H9 (cell line): ENCODE measurements at regions not wholly inside any gene's neighbourhood (a gene's known extent, or its start where the extent isn't known, plus 50 kb on each side); places are given as distances from the start of the nearest gene placed in this dataset.

Experiments
- DNase-seq: peaks from one replicate; pipeline ENCODE4 v3.0.0-alpha.2; 2017
- H2AFZ ChIP-seq: one replicate; pipeline ENCODE4 v1.6.1; 2013; ENCODE audit warnings: mild to moderate bottlenecking, low read length, control low read depth, moderate library complexity
- H2AK5ac ChIP-seq: 2 replicates; pipeline ENCODE4 v1.6.1; 2013; ENCODE audit warnings: low read length, control low read depth, mixed read lengths; ENCODE audit not compliant: insufficient read length
- H2BK120ac ChIP-seq: one replicate; pipeline ENCODE4 v1.6.1; 2013; ENCODE audit warnings: low read depth, mild to moderate bottlenecking, low read length, control low read depth, inconsistent platforms; ENCODE audit not compliant: poor library complexity, severe bottlenecking
- H2BK12ac ChIP-seq: 2 replicates; pipeline ENCODE4 v1.6.1; 2013; ENCODE audit warnings: low read length, control low read depth, mixed read lengths, low read depth; ENCODE audit not compliant: insufficient read length
- H2BK15ac ChIP-seq: 2 replicates; pipeline ENCODE4 v1.6.1; 2013; ENCODE audit warnings: low read depth, low read length, control low read depth
- H2BK20ac ChIP-seq: one replicate; pipeline ENCODE4 v1.6.1; 2013; ENCODE audit warnings: low read depth, mild to moderate bottlenecking, low read length, control low read depth, inconsistent platforms; ENCODE audit not compliant: poor library complexity, severe bottlenecking
- H2BK5ac ChIP-seq: 2 replicates; pipeline ENCODE4 v1.6.1; 2013; ENCODE audit warnings: low read length, control low read depth, mixed read lengths; ENCODE audit not compliant: insufficient read length
- H3K14ac ChIP-seq: 2 replicates; pipeline ENCODE4 v1.6.1; 2013; ENCODE audit warnings: low read length, control low read depth; ENCODE audit not compliant: insufficient read depth
- H3K18ac ChIP-seq: 2 replicates; pipeline ENCODE4 v1.6.1; 2013; ENCODE audit warnings: low read depth, mild to moderate bottlenecking, mixed read lengths, low read length, control low read depth; ENCODE audit not compliant: insufficient read length
- H3K23ac ChIP-seq: 2 replicates; pipeline ENCODE4 v1.6.1; 2013; ENCODE audit warnings: low read length, control low read depth, mixed read lengths, low read depth; ENCODE audit not compliant: insufficient read length
- H3K23me2 ChIP-seq: 2 replicates; pipeline ENCODE4 v1.6.1; 2013; ENCODE audit warnings: low read depth, mild to moderate bottlenecking, mixed read lengths, low read length, control low read depth; ENCODE audit not compliant: insufficient read length, poor library complexity, severe bottlenecking
- H3K27ac ChIP-seq: 2 replicates; pipeline ENCODE4 v1.5.1; 2013; ENCODE audit warnings: low read length, control low read depth, mixed read lengths, low read depth; ENCODE audit not compliant: insufficient read length
- H3K27me3 ChIP-seq: 2 replicates; pipeline ENCODE4 v1.6.1; 2013; ENCODE audit warnings: low read length, control low read depth, inconsistent platforms; ENCODE audit not compliant: insufficient read depth
- H3K4ac ChIP-seq: 2 replicates; pipeline ENCODE4 v1.6.1; 2013; ENCODE audit warnings: low read depth, mild to moderate bottlenecking, control low read depth, inconsistent platforms, low read length, moderate library complexity
- H3K4me1 ChIP-seq: 2 replicates; pipeline ENCODE4 v1.6.1; 2013; ENCODE audit warnings: low read length, control low read depth, inconsistent platforms; ENCODE audit not compliant: insufficient read depth
- H3K4me2 ChIP-seq: 2 replicates; pipeline ENCODE4 v1.6.1; 2013; ENCODE audit warnings: low read length, control low read depth, mixed read lengths; ENCODE audit not compliant: insufficient read length, insufficient read depth
- H3K56ac ChIP-seq: 2 replicates; pipeline ENCODE4 v1.6.1; 2013; ENCODE audit warnings: low read depth, mild to moderate bottlenecking, mixed read lengths, low read length, control low read depth; ENCODE audit not compliant: insufficient read length
- H3K79me1 ChIP-seq: 2 replicates; pipeline ENCODE4 v1.6.1; 2013; ENCODE audit warnings: low read depth, mild to moderate bottlenecking, moderate library complexity, low read length, control low read depth, inconsistent platforms; ENCODE audit not compliant: insufficient read depth, poor library complexity, severe bottlenecking
- H3K79me2 ChIP-seq: 2 replicates; pipeline ENCODE4 v1.6.1; 2013; ENCODE audit warnings: low read length, control low read depth, inconsistent platforms; ENCODE audit not compliant: insufficient read depth
- H3K9ac ChIP-seq: 2 replicates; pipeline ENCODE4 v1.6.1; 2013; ENCODE audit warnings: low read length, control low read depth, mixed read lengths; ENCODE audit not compliant: insufficient read length; ENCODE audit errors: extremely low read depth
- H3K9me3 ChIP-seq: one replicate; pipeline ENCODE4 v1.6.1; 2013; ENCODE audit warnings: low read depth, low read length, inconsistent platforms; ENCODE audit not compliant: control insufficient read depth
- H3T11ph ChIP-seq: one replicate; pipeline ENCODE4 v1.6.1; 2013; ENCODE audit warnings: mild to moderate bottlenecking, low read length, control low read depth, inconsistent platforms
- H4K20me1 ChIP-seq: one replicate; pipeline ENCODE4 v1.6.1; 2013; ENCODE audit not compliant: control insufficient read depth, insufficient read length, insufficient read depth
- H4K5ac ChIP-seq: 2 replicates; pipeline ENCODE4 v1.6.1; 2013; ENCODE audit warnings: low read depth, mild to moderate bottlenecking, mixed read lengths, low read length, control low read depth; ENCODE audit not compliant: insufficient read length
- H4K8ac ChIP-seq: replicated peaks from 2 replicates; pipeline ENCODE4 v1.6.1; 2013; ENCODE audit warnings: low read length, control low read depth, mixed read lengths, low read depth; ENCODE audit not compliant: insufficient read length
- H4K91ac ChIP-seq: 2 replicates; pipeline ENCODE4 v1.6.1; 2013; ENCODE audit warnings: low read depth, mild to moderate bottlenecking, moderate library complexity, mixed read lengths, low read length, control low read depth; ENCODE audit not compliant: insufficient read length
- H3K27ac Mint-ChIP-seq, 3 experiments: 2 replicates in 2 of 3; 3 replicates in 1 of 3; pipeline ENCODE4 v1.8.0; 2020 to 2021; ENCODE audit warnings: mixed read lengths in 3 of 3, mild to moderate bottlenecking in 1 of 3, moderate library complexity in 1 of 3
- H3K27me3 Mint-ChIP-seq: 2 replicates; pipeline ENCODE4 v1.8.0; 2021; ENCODE audit warnings: low read depth, mild to moderate bottlenecking, moderate library complexity, mixed read lengths
- H3K36me3 Mint-ChIP-seq, 3 experiments: 2 replicates in 2 of 3; 3 replicates in 1 of 3; pipeline ENCODE4 v1.8.0; 2020 to 2021; ENCODE audit warnings: low read depth in 3 of 3, mixed read lengths in 3 of 3; ENCODE audit not compliant: insufficient read depth in 1 of 3
- H3K4me1 Mint-ChIP-seq, 2 experiments: 2 replicates each; pipeline ENCODE4 v1.8.0; 2020; ENCODE audit warnings: mixed read lengths in 2 of 2
- H3K4me3 Mint-ChIP-seq, 2 experiments: 2 replicates in 1 of 2; 3 replicates in 1 of 2; pipeline ENCODE4 v1.8.0; 2020 to 2021; ENCODE audit warnings: mild to moderate bottlenecking in 2 of 2, mixed read lengths in 2 of 2, moderate library complexity in 1 of 2
- H3K9me3 Mint-ChIP-seq, 2 experiments: 2 replicates in 1 of 2; 3 replicates in 1 of 2; pipeline ENCODE4 v1.8.0; 2020; ENCODE audit warnings: mild to moderate bottlenecking in 2 of 2, mixed read lengths in 2 of 2, moderate library complexity in 1 of 2
- WGBS: extraction: QIAGEN DNeasy Blood & Tissue Kit; methylation state at CpG from one replicate; pipeline ENCODE4 v1.1.7; 2013; ENCODE audit warnings: missing lambda C conversion rate, low lambda C conversion rate, mixed read lengths; ENCODE audit not compliant: insufficient read length; ENCODE audit errors: extremely low coverage; 5-methylcytosine and 5-hydroxymethylcytosine counted together
- TF ChIP-seq, protein P1 (sequence below): fragments of 200-600 bp; sonication (generic); conservative IDR thresholded peaks from 3 replicates; pipeline ENCODE4 v1.8.0; 2021; ENCODE audit warnings: antibody characterized with exemption, mild to moderate bottlenecking

DNA sequence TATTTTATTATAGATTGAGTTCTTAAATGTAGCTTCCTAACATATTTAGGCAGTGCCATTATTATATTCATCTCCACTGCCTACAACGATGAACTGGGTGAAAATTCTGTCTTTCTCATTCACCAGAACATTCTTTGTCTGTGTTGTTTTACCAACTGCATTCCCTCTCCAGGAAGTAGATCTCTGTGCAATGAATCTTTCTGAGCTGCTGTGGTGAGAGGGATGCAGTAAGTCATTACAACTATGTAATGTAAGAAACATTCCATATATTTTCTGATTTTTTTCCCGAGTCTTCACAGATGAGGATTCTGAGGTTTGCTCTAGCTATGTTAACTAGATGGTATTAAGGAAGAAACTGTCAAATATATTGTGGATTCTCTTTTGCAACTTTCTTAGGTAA is 811.9 kb upstream of the PCDH7 start:
- no peak overlapping the region for H2AK5ac ChIP-seq
- WGBS = no CpG with 5 or more reads among the region's 2 CpGs
- Mint-ChIP-seq H3K36me3 (peaks cover 3 to 22% (median 8%) of the 10 kb centered on the region in 3 experiments; a peak in 4 of 7 replicates), H3K27me3 (no peaks in the 10 kb centered on the region), H3K27ac (no peak overlapping the region), H3K9me3 (peaks cover 7 to 13% of the 10 kb centered on the region in 2 experiments; a peak in 3 of 5 replicates), H3K4me1 (no peaks in the 10 kb centered on the region), H3K4me3 (no peak overlapping the region)
- no peak overlapping the region for H2BK20ac ChIP-seq
- no peak for DNase-seq
- no peaks in the 10 kb centered on the region for H3K79me2 ChIP-seq
- no peak overlapping the region for H2BK15ac ChIP-seq
- H4K20me1 ChIP-seq = no peaks in the 10 kb centered on the region
- H3K4me1 ChIP-seq = no peaks in the 10 kb centered on the region
- H3K4ac ChIP-seq = no peak overlapping the region
- H3K79me1 ChIP-seq = no peaks in the 10 kb centered on the region
- H3K27ac ChIP-seq = no peak overlapping the region
- no peak overlapping the region for H3T11ph ChIP-seq
- H3K9me3 ChIP-seq = no peaks in the 10 kb centered on the region
- H2BK120ac ChIP-seq = no peak overlapping the region
- no peak overlapping the region for H3K4me2 ChIP-seq
- H3K9ac ChIP-seq = no peak overlapping the region
- no peak overlapping the region for H2AFZ ChIP-seq
- H3K23ac ChIP-seq = no peak overlapping the region
- no peak overlapping the region for H2BK5ac ChIP-seq
- H3K27me3 ChIP-seq = no peaks in the 10 kb centered on the region
- TF ChIP-seq, protein P1, sequence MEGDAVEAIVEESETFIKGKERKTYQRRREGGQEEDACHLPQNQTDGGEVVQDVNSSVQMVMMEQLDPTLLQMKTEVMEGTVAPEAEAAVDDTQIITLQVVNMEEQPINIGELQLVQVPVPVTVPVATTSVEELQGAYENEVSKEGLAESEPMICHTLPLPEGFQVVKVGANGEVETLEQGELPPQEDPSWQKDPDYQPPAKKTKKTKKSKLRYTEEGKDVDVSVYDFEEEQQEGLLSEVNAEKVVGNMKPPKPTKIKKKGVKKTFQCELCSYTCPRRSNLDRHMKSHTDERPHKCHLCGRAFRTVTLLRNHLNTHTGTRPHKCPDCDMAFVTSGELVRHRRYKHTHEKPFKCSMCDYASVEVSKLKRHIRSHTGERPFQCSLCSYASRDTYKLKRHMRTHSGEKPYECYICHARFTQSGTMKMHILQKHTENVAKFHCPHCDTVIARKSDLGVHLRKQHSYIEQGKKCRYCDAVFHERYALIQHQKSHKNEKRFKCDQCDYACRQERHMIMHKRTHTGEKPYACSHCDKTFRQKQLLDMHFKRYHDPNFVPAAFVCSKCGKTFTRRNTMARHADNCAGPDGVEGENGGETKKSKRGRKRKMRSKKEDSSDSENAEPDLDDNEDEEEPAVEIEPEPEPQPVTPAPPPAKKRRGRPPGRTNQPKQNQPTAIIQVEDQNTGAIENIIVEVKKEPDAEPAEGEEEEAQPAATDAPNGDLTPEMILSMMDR = no peak
- no peak overlapping the region for H3K14ac ChIP-seq
- H4K91ac ChIP-seq = no peak overlapping the region
- H3K23me2 ChIP-seq = no peaks in the 10 kb centered on the region
- no peak overlapping the region for H4K5ac ChIP-seq
- no peak overlapping the region for H4K8ac ChIP-seq
- no peak overlapping the region for H2BK12ac ChIP-seq
- H3K56ac ChIP-seq = no peak overlapping the region
- no peak overlapping the region for H3K18ac ChIP-seq
